ENCODE measurements at regions not wholly inside any gene's neighbourhood (a gene's known extent, or its start where the extent isn't known, plus 50 kb on each side); places are given as distances from the start of the nearest gene placed in this dataset.

DNA sequence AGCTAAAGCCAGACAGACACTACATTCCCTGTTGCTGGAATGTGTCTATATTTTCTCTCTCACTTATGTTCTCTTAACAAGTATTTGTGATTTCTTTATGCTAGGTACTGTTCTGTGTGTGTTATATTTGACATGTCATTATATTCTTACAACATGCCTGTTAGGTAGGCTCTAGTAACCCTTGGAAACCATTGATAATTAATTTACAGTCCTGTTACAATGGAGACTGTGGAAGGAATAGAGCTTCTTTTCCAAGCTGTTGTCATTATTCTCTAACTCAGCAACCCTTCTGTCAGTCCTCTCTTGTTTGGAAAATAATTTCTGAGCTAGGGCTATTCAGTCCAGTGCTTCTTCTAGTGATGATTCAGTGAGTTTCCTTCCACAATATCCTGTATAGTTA, 419.1 kb upstream of the BOD1L1 start:
- Histone ChIP-seq H3K9me3 (ENCODE audit: control insufficient read depth, insufficient read depth, low read length) (no peaks in the 10 kb centered on the region), H4K20me1 (ENCODE audit: control insufficient read depth, insufficient read depth, low read depth, low read length) (no peaks in the 10 kb centered on the region), H3K36me3 (ENCODE audit: control insufficient read depth, low read length) (no peaks in the 10 kb centered on the region), H3K4me3 (ENCODE audit: low read length) (no peak overlapping the region), H3F3A (ENCODE audit: control insufficient read depth, insufficient read depth) (no peaks in the 10 kb centered on the region), H3K4me2 (ENCODE audit: low read length) (no peak overlapping the region), H3K27me3 (ENCODE audit: control insufficient read depth, low read length) (no peaks in the 10 kb centered on the region), H3K27ac (ENCODE audit: low read depth, low read length) (no peak overlapping the region), H3K79me2 (ENCODE audit: control insufficient read depth, low read length) (no peaks in the 10 kb centered on the region), H3K4me1 (ENCODE audit: control insufficient read depth, low read length) (no peaks in the 10 kb centered on the region), H3K9me2 (replicated peaks; ENCODE audit: control insufficient read depth, low read length) (no peaks in the 10 kb centered on the region)
- no peak for TF ChIP-seq EZH2phosphoT487 (IDR thresholded peaks at IDR 0.05; ENCODE audit: borderline replicate concordance, low read length)
- TF ChIP-seq, protein P1, sequence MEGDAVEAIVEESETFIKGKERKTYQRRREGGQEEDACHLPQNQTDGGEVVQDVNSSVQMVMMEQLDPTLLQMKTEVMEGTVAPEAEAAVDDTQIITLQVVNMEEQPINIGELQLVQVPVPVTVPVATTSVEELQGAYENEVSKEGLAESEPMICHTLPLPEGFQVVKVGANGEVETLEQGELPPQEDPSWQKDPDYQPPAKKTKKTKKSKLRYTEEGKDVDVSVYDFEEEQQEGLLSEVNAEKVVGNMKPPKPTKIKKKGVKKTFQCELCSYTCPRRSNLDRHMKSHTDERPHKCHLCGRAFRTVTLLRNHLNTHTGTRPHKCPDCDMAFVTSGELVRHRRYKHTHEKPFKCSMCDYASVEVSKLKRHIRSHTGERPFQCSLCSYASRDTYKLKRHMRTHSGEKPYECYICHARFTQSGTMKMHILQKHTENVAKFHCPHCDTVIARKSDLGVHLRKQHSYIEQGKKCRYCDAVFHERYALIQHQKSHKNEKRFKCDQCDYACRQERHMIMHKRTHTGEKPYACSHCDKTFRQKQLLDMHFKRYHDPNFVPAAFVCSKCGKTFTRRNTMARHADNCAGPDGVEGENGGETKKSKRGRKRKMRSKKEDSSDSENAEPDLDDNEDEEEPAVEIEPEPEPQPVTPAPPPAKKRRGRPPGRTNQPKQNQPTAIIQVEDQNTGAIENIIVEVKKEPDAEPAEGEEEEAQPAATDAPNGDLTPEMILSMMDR (IDR thresholded peaks at IDR 0.05; ENCODE audit: low read depth, low read length, poor library complexity, severe bottlenecking): no peak

DNA sequence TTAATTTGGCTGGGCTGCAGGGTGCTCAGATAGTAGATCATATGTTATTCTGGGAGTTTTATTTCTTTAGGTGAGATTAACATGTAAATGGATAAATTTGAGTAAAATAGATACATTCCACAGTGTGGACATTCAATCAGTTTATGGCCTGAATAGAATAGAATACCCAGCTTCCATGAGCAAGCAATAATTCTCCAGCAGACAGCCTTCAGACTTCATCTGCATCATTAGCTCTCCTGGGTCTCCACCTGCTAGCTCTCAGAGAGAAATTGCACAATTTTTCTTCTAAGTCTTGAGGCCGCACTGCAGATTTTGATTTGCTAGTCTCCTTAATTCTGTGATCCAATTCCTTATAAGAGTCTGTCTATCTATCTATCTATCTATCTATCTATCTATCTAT, 420.3 kb upstream of the BOD1L1 start:
- Histone ChIP-seq H3K9me3 (ENCODE audit: control insufficient read depth, insufficient read depth, low read length) (no peaks in the 10 kb centered on the region), H3K27me3 (ENCODE audit: control insufficient read depth, low read length) (no peaks in the 10 kb centered on the region), H3K36me3 (ENCODE audit: control insufficient read depth, low read length) (no peaks in the 10 kb centered on the region), H3K4me2 (ENCODE audit: low read length) (no peak overlapping the region), H3K9me2 (replicated peaks; ENCODE audit: control insufficient read depth, low read length) (no peaks in the 10 kb centered on the region), H3F3A (ENCODE audit: control insufficient read depth, insufficient read depth) (no peaks in the 10 kb centered on the region), H3K79me2 (ENCODE audit: control insufficient read depth, low read length) (no peaks in the 10 kb centered on the region), H3K27ac (ENCODE audit: low read depth, low read length) (no peak overlapping the region), H3K4me3 (ENCODE audit: low read length) (no peak overlapping the region), H3K4me1 (ENCODE audit: control insufficient read depth, low read length) (no peaks in the 10 kb centered on the region), H4K20me1 (ENCODE audit: control insufficient read depth, insufficient read depth, low read depth, low read length) (no peaks in the 10 kb centered on the region)
- no peak for TF ChIP-seq EZH2phosphoT487 (IDR thresholded peaks at IDR 0.05; ENCODE audit: borderline replicate concordance, low read length)
- TF ChIP-seq, protein P1 (IDR thresholded peaks at IDR 0.05; ENCODE audit: low read depth, low read length, poor library complexity, severe bottlenecking): no peak

DNA sequence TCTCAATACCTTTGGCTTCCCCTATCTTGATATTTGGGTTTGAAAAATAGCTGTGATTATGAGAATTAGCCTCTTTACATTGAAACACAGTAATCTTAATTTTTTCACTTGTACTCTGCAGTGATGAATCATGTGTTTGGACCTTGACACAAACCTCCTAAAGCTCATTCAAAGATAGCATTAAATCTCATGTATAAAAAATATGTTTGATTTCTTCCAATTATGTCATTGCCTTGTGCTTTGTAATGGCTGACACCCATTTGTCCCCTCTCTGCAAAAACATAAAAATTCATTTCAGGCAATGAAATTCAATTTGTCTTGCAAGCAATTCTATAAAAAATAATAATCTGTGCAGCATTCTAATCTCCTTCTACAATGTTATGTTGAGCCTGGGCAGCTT, 422.4 kb upstream of the BOD1L1 start:
- H3F3A ChIP-seq (ENCODE audit: control insufficient read depth, insufficient read depth): no peaks in the 10 kb centered on the region
- no peak overlapping the region for H3K4me3 ChIP-seq (ENCODE audit: low read length)
- no peaks in the 10 kb centered on the region for H3K36me3 ChIP-seq (ENCODE audit: control insufficient read depth, low read length)
- H3K4me2 ChIP-seq (ENCODE audit: low read length): no peak overlapping the region
- H3K27me3 ChIP-seq (ENCODE audit: control insufficient read depth, low read length): no peaks in the 10 kb centered on the region
- no peaks in the 10 kb centered on the region for H3K4me1 ChIP-seq (ENCODE audit: control insufficient read depth, low read length)
- no peaks in the 10 kb centered on the region for H4K20me1 ChIP-seq (ENCODE audit: control insufficient read depth, insufficient read depth, low read depth, low read length)
- no peaks in the 10 kb centered on the region for H3K9me2 ChIP-seq (replicated peaks; ENCODE audit: control insufficient read depth, low read length)
- no peaks in the 10 kb centered on the region for H3K79me2 ChIP-seq (ENCODE audit: control insufficient read depth, low read length)
- H3K9me3 ChIP-seq (ENCODE audit: control insufficient read depth, insufficient read depth, low read length): no peaks in the 10 kb centered on the region
- no peak overlapping the region for H3K27ac ChIP-seq (ENCODE audit: low read depth, low read length)
- TF ChIP-seq, protein P1 (IDR thresholded peaks at IDR 0.05; ENCODE audit: low read depth, low read length, poor library complexity, severe bottlenecking): no peak
- no peak for TF ChIP-seq EZH2phosphoT487 (IDR thresholded peaks at IDR 0.05; ENCODE audit: borderline replicate concordance, low read length)

DNA sequence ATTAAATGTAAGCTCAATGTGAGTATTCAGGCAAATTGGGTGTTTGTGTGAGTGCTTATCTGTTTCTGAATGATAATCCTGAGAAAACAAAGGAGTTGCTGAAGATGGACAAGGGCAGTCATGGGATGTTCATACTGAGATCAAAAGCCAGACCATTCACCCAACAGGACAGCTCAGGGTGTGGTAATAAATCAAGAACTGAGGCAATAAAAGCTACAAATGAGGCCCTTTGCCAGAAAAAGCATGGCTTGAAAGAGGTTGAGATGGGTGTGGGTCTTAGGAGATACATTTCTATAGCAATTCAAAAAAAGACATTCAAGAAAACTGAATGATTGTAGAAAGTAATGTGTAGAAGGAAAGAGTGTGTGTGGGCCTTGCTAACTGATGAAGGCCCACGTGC, 425.8 kb upstream of the BOD1L1 start:
- no peak for TF ChIP-seq EZH2phosphoT487 (IDR thresholded peaks at IDR 0.05; ENCODE audit: borderline replicate concordance, low read length)
- TF ChIP-seq, protein P1 (IDR thresholded peaks at IDR 0.05; ENCODE audit: low read depth, low read length, poor library complexity, severe bottlenecking): no peak
- Histone ChIP-seq H3K36me3 (ENCODE audit: control insufficient read depth, low read length) (no peaks in the 10 kb centered on the region), H3K9me3 (ENCODE audit: control insufficient read depth, insufficient read depth, low read length) (no peaks in the 10 kb centered on the region), H3K79me2 (ENCODE audit: control insufficient read depth, low read length) (no peaks in the 10 kb centered on the region), H3K4me2 (ENCODE audit: low read length) (no peak overlapping the region), H4K20me1 (ENCODE audit: control insufficient read depth, insufficient read depth, low read depth, low read length) (no peaks in the 10 kb centered on the region), H3K4me1 (ENCODE audit: control insufficient read depth, low read length) (no peaks in the 10 kb centered on the region), H3F3A (ENCODE audit: control insufficient read depth, insufficient read depth) (no peaks in the 10 kb centered on the region), H3K4me3 (ENCODE audit: low read length) (no peak overlapping the region), H3K27ac (ENCODE audit: low read depth, low read length) (no peak overlapping the region), H3K27me3 (ENCODE audit: control insufficient read depth, low read length) (no peaks in the 10 kb centered on the region), H3K9me2 (replicated peaks; ENCODE audit: control insufficient read depth, low read length) (no peaks in the 10 kb centered on the region)

Measured in DOHH2 (cell line).